ENCODE measurements at regions not wholly inside any gene's neighbourhood (a gene's known extent, or its start where the extent isn't known, plus 50 kb on each side); places are given as distances from the start of the nearest gene placed in this dataset.

GRCh38 chr6:106901062-106901461 is 73.5 kb downstream of the CD24 start:
- TF ChIP-seq CTCF (IDR thresholded peaks at IDR 0.05) (no peak), POLR2A (IDR thresholded peaks at IDR 0.05) (no peak)

All from lower leg skin (tissue), 3 donors.